ENCODE measurements at regions not wholly inside any gene's neighbourhood (a gene's known extent, or its start where the extent isn't known, plus 50 kb on each side); places are given as distances from the start of the nearest gene placed in this dataset.
"Not testable (repeated sequence)": the region's sequence is repeated elsewhere in the genome, so short reads cannot be mapped to it uniquely, and the experiment has no call there.

DNA sequence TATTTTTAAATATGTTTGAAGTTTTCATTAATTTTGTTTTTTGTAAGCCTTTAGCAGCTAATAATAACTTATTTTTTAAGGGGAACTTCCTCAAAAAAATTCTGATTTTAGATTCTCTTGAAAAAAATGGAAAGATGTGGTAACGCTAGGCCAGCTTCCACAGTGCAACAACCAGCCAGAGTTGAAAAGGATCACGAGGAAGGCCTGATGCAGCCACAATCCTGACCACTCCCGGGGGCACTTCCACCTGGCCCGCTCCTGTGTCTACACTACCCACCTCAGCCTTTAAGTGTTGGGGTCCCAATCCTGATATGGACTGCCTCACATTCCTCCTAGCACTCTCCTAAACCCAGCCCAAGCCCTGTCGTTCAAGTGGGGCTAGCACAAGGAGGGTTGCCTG, 101.1 kb downstream of the TMEM17 start:
- Histone ChIP-seq H3K4me3 (ENCODE audit: insufficient read depth, low read depth, low read length) (no peak overlapping the region), H3K36me3 (replicated peaks; ENCODE audit: control insufficient read depth, insufficient read depth, low read length) (no peaks in the 10 kb centered on the region), H3K27me3 (ENCODE audit: control insufficient read depth, insufficient read depth, low read length) (no peaks in the 10 kb centered on the region)
- DNase-seq, result no peak

DNA sequence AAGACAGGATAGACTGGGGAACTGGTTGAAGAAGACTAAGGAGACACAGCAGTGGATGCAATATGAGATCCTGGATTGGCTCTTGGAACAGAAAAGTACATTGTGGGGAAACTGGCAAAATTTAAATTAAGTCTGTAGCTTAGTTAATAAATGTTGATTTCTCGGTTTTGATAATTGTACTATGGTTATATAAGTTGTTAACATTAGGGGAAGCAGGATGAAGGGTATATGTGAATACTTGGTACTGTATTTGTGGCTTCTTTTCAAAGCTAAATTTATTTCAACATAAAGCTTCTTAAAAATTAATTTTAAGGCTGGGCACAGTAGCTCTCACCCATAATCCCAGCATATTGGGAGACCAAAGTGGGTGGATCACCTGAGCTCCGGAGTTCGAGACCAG, 103.8 kb downstream of the TMEM17 start:
- no peak for DNase-seq
- Histone ChIP-seq H3K27me3 (ENCODE audit: control insufficient read depth, insufficient read depth, low read length) (no peaks in the 10 kb centered on the region), H3K36me3 (replicated peaks; ENCODE audit: control insufficient read depth, insufficient read depth, low read length) (no peaks in the 10 kb centered on the region), H3K4me3 (ENCODE audit: insufficient read depth, low read depth, low read length) (no peak overlapping the region)

DNA sequence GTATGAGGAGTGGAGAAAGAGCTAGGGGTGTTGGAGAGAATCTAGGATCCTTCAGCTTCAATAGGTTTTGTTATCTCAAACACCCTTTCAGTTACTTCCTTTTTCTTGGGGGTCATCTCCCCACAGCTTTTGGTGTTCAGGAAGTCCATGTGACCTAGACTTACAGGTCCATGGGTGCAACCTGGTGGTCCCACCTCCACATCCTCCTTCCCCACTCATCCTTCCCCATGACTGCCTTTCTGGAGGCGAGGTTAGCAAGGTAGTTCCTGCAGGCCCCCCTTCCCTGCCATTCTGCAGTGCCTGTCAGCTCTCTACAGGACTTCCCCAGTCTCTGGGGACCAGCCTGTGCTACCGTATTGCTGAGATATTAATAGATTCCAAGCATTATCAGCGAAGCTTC, 107.6 kb downstream of the TMEM17 start:
- no peak for DNase-seq
- no peaks in the 10 kb centered on the region for H3K36me3 ChIP-seq (replicated peaks; ENCODE audit: control insufficient read depth, insufficient read depth, low read length)
- H3K27me3 ChIP-seq (ENCODE audit: control insufficient read depth, insufficient read depth, low read length), result no peaks in the 10 kb centered on the region
- no peak overlapping the region for H3K4me3 ChIP-seq (ENCODE audit: insufficient read depth, low read depth, low read length)

DNA sequence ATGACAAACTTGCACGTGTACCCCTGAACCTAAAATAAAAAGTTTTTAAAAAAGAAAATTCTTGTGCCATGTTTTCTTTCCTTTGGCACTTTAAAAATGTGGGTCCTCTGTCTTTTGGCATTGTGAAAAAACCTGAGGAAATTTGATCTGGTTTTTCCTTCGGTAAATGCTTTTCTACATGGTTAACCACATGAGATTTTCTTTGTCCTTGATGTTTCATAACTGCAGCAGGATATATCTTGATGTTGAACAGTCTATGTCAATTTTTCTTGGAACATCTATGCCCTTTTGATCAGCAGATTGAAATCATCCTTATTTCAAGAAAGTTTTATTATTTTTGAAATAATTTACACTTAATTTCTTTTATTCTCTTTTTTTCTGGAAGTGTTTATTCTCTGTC, 109.1 kb downstream of the TMEM17 start:
- H3K36me3 ChIP-seq (replicated peaks; ENCODE audit: control insufficient read depth, insufficient read depth, low read length), result no peaks in the 10 kb centered on the region
- no peak overlapping the region for H3K4me3 ChIP-seq (ENCODE audit: insufficient read depth, low read depth, low read length)
- DNase-seq, result no peak
- no peaks in the 10 kb centered on the region for H3K27me3 ChIP-seq (ENCODE audit: control insufficient read depth, insufficient read depth, low read length)

DNA sequence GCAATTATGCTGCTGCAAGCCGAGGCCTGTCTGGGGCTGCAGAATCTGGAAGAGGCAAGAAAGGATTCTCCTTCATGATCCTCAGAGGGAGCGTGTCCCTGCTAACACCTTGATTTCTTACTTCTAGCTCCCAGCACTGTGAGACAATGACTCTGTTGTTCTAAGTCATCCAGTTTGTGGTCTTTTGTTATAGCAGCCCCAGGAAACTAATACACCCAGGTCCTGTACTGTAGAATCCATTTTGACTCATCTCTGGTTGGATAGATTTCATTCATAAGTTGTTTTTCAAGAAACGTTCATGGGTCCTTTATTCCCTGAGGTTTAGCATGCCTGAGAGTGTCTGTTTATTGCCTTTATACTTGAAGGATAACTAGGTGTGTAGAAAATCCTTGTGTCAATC, 112.7 kb downstream of the TMEM17 start:
- no peaks in the 10 kb centered on the region for H3K27me3 ChIP-seq (ENCODE audit: control insufficient read depth, insufficient read depth, low read length)
- H3K36me3 ChIP-seq (replicated peaks; ENCODE audit: control insufficient read depth, insufficient read depth, low read length), result no peaks in the 10 kb centered on the region
- DNase-seq, result no peak
- H3K4me3 ChIP-seq (ENCODE audit: insufficient read depth, low read depth, low read length), result no peak overlapping the region

DNA sequence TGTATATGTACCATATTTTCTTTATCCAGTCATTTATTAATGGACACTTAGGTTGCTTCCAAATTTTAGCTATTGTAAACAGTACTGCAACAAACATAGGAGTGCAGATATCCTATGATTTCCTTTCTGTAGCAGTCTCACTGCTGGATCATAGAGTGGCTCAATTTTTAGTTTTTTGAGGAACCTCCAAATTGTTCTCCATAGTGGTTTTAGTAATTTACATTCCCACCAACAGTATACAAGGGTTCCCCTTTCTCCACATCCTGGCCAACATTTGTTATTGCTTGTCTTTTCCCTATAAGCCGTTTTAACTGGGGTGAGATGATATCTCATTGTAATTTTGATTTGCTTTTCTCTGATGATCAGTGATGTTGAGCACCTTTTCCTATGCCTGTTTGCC, 114.3 kb downstream of the TMEM17 start:
- no peak for DNase-seq
- Histone ChIP-seq H3K4me3 (ENCODE audit: insufficient read depth, low read depth, low read length) (no peak overlapping the region), H3K36me3 (replicated peaks; ENCODE audit: control insufficient read depth, insufficient read depth, low read length) (no peaks in the 10 kb centered on the region), H3K27me3 (ENCODE audit: control insufficient read depth, insufficient read depth, low read length) (no peaks in the 10 kb centered on the region)

DNA sequence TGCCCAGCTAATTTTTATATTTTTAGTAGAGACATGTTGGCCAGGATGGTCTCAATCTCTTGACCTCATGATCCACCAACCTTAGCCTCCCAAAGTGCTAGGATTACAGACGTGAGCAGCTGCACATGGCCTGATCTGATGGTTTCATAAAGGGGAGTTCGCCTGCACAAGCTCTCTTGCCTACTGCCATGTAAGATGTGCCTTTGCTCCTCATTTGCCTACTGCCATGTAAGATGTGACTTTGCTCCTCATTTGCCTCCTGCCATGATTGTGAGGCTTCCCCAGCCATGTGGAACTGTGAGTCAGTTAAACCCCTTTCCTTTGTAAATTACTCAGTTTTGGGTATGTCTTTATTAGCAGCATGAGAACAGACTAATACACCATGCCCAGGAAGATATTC, 119.6 kb downstream of the TMEM17 start:
- not testable (repeated sequence) for DNase-seq; H3K27me3 ChIP-seq (ENCODE audit: control insufficient read depth, insufficient read depth, low read length); H3K36me3 ChIP-seq (replicated peaks; ENCODE audit: control insufficient read depth, insufficient read depth, low read length); H3K4me3 ChIP-seq (ENCODE audit: insufficient read depth, low read depth, low read length)

DNA sequence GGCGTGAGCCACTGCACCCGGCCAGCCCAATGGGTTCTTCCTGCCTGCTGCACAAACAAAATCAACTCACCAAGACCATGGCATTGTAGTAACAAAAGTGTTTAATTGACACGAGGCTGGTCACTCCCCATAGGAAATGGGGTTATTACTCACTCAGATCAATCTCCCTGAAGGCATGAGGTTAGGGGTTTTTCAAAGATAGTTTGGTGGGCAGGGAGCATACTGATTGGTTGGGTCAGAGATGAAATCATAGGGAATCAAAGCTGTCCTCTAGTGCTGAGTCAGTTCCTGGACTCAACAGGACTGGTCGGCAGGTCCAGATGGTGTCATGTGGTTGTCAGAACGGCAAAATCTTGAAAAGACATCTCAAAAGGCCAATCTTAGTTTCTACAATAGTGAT, 122.1 kb downstream of the TMEM17 start:
- DNase-seq, result no peak
- Histone ChIP-seq H3K27me3 (ENCODE audit: control insufficient read depth, insufficient read depth, low read length) (no peaks in the 10 kb centered on the region), H3K4me3 (ENCODE audit: insufficient read depth, low read depth, low read length) (no peak overlapping the region), H3K36me3 (replicated peaks; ENCODE audit: control insufficient read depth, insufficient read depth, low read length) (no peaks in the 10 kb centered on the region)

DNA sequence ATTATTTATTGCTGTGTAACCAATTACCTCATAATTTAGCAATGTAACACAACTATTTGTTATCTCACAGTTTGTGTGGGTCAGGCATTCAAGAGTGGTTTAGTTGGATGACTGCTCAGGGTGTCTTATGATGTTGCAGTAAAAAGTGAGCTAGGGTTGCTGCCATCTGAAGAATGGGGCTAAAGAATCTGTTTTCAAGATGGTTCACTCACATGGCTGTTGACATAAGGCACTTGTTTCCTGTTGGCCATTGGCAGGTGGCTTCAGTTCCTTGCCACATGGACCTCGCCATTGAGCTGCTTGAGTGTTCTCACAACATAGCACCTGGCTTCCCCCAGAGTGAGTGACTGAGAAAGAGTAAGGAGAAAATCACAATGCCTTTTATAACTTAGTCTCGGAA, 123.2 kb downstream of the TMEM17 start:
- H3K36me3 ChIP-seq (replicated peaks; ENCODE audit: control insufficient read depth, insufficient read depth, low read length), result no peaks in the 10 kb centered on the region
- no peaks in the 10 kb centered on the region for H3K27me3 ChIP-seq (ENCODE audit: control insufficient read depth, insufficient read depth, low read length)
- no peak overlapping the region for H3K4me3 ChIP-seq (ENCODE audit: insufficient read depth, low read depth, low read length)
- no peak for DNase-seq

DNA sequence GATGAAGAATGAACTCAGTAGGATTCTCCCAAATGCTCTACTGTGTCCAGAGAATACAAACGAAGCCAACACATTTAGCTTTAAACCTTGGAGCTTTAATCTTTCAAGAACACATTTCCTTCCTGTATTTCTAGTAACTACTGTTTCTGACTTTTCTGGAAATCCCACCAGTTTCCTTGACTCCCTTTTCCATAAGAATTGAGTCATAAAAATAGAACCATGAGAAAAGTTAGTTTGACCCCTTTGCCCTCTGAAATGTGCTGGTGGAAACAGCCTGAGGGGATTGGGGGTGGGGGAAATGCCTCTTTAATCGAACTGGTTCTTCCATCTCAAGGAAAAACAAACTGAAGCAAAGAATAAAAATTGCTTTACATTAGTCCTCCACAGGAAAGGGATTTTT, 123.9 kb downstream of the TMEM17 start:
- DNase-seq, result no peak
- H3K36me3 ChIP-seq (replicated peaks; ENCODE audit: control insufficient read depth, insufficient read depth, low read length), result no peaks in the 10 kb centered on the region
- H3K4me3 ChIP-seq (ENCODE audit: insufficient read depth, low read depth, low read length), result no peak overlapping the region
- no peaks in the 10 kb centered on the region for H3K27me3 ChIP-seq (ENCODE audit: control insufficient read depth, insufficient read depth, low read length)

DNA sequence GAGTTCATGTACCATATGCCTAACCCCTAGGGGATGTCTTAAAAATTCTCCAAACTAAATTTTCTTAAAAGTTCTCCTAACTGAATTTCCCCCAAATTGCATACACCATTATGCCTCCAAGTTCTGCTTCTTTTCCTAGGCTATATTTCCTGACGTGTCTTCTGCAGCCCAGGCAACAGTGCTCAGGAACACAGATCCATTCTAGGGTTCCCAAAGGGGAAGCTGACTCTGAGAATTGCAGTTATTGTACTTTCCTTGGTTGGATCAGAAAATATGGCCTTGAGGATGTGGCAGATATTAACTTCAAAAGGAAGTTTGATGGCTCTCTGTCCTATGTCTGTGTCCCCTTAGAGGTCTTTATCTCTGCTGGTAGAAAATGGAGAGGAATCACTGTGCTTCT, 124.3 kb downstream of the TMEM17 start:
- no peaks in the 10 kb centered on the region for H3K27me3 ChIP-seq (ENCODE audit: control insufficient read depth, insufficient read depth, low read length)
- H3K36me3 ChIP-seq (replicated peaks; ENCODE audit: control insufficient read depth, insufficient read depth, low read length), result no peaks in the 10 kb centered on the region
- no peak overlapping the region for H3K4me3 ChIP-seq (ENCODE audit: insufficient read depth, low read depth, low read length)
- DNase-seq, result no peak

DNA sequence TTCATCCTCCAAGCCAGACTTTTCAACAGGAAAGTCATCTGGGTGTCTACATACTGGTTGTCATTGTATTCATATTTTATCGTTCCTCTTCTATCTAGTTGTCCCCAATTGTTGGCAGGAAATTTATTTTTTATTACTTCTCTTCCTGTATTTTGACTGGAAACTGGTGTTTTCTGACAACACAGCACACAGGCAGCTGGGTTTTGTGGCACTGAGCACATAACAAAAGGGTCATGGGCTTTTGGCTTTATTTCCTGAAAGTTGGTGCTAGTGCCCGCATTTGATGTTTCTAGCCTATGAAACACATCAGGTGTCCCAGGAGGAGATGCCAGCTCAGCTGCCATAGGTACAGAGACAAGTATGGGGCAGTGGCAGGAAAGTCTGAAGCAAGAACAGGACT, 126.4 kb downstream of the TMEM17 start:
- no peaks in the 10 kb centered on the region for H3K36me3 ChIP-seq (replicated peaks; ENCODE audit: control insufficient read depth, insufficient read depth, low read length)
- no peaks in the 10 kb centered on the region for H3K27me3 ChIP-seq (ENCODE audit: control insufficient read depth, insufficient read depth, low read length)
- H3K4me3 ChIP-seq (ENCODE audit: insufficient read depth, low read depth, low read length), result no peak overlapping the region
- no peak for DNase-seq

DNA sequence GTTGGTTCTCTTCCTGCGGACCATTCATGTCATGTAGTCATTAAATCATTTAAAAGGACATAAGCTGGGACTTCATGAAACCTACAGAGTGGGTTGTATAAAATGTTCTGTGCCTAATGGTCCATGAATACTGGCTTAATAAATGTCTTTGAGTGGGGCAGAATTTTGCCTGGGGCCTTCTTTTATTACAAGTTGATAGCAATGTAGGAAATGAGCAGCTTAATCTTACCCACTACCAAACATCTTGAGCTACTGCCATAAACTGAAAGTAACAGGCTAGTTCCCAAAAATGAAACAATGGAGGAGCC, 130.9 kb downstream of the TMEM17 start:
- no peak overlapping the region for H3K4me3 ChIP-seq (ENCODE audit: insufficient read depth, low read depth, low read length)
- no peak for DNase-seq
- H3K27me3 ChIP-seq (ENCODE audit: control insufficient read depth, insufficient read depth, low read length), result no peaks in the 10 kb centered on the region
- no peaks in the 10 kb centered on the region; the same call in 1 of the 2 replicates for H3K36me3 ChIP-seq (replicated peaks; ENCODE audit: control insufficient read depth, insufficient read depth, low read length)

DNA sequence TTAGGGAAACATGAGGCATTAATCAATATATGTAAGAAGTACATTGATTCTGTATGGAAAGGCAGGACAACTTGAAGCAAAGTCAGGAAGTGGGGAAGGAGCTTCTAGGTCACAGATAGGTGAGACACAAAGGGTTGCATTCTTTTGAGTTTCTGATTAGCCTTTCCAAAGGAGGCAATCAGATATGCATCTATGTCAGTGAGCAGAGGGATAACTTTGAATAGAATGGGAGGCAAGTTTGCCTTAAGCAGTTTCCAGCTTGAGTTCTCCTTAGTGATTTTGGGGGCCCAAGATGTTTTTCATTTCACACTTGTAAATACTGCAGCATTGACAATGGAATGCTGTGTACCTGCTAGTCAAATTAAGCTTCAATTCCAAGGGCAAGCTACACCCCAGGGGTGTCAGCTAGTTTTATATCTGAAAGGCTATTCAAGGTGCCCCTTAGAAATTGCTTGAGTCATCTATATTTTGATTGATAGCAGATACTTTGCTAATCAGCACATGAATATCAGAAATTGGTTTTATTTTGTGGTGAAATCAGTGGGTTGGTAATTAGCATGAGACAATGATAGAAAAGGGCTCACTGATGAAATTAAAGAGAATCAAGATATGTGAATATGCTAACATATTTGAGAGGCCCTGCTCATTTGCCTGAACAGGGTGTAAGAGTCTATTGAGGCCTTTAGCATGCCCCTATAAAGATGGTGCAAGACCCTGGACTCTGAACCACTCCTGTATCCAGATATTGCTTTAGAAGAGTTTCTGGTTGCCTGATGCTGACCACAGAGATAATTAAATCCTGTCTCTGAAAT, 131.5 kb downstream of the TMEM17 start:
- Histone ChIP-seq H3K36me3 (replicated peaks; ENCODE audit: control insufficient read depth, insufficient read depth, low read length) (no peaks in the 10 kb centered on the region; the same call in 1 of the 2 replicates), H3K4me3 (ENCODE audit: insufficient read depth, low read depth, low read length) (no peak overlapping the region), H3K27me3 (ENCODE audit: control insufficient read depth, insufficient read depth, low read length) (no peaks in the 10 kb centered on the region)
- DNase-seq, result no peak

DNA sequence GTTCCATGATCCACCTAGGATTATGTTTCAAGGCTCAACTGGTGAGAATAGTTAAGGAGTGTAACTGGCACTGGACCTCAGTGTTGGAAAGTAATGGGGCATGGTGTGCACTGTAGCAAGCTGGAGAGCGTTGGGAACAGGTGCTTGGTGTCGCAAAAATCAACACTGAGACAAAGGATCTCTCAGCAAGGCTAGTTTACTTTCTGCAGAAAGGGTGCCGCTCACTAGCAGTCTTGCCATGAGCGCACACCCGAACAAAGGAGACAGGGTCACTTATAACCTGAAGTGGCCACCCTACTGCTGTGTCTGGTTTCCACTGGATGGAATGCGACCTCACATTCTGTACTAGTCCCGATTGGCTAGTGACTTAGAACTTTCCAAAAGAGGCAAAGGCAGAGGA, 133.2 kb downstream of the TMEM17 start:
- H3K4me3 ChIP-seq (ENCODE audit: insufficient read depth, low read depth, low read length), result no peak overlapping the region
- DNase-seq, result no peak
- H3K36me3 ChIP-seq (replicated peaks; ENCODE audit: control insufficient read depth, insufficient read depth, low read length), result no peaks in the 10 kb centered on the region; the same call in 1 of the 2 replicates
- no peaks in the 10 kb centered on the region for H3K27me3 ChIP-seq (ENCODE audit: control insufficient read depth, insufficient read depth, low read length)

All from H7 (cell line).